Gastroesophageal sphincter (tissue), 3 donors: ENCODE measurements at regions not wholly inside any gene's neighbourhood (a gene's known extent, or its start where the extent isn't known, plus 50 kb on each side); places are given as distances from the start of the nearest gene placed in this dataset.
"Not testable (repeated sequence)": the region's sequence is repeated elsewhere in the genome, so short reads cannot be mapped to it uniquely, and the experiment has no call there.

Experiments
- CTCF ChIP-seq, 4 experiments: fragments of 200-600 bp in 2 of 4; fragments of 450-650 bp in 2 of 4; sonication (generic) in 1 of 4; IDR thresholded peaks; one replicate each; pipeline ENCODE4 v1.5.1; 2017 to 2019; ENCODE audit warnings: antibody characterized with exemption in 4 of 4, mild to moderate bottlenecking in 2 of 4, moderate library complexity in 2 of 4
- EP300 ChIP-seq: sonication (generic); formaldehyde crosslinking; IDR thresholded peaks from one replicate; pipeline ENCODE4 v1.6.1; 2017; ENCODE audit warnings: antibody characterized with exemption, mild to moderate bottlenecking
- POLR2AphosphoS5 ChIP-seq: sonication (generic); formaldehyde crosslinking; IDR thresholded peaks from one replicate; pipeline ENCODE4 v1.6.1; 2017; ENCODE audit warnings: antibody characterized with exemption

DNA sequence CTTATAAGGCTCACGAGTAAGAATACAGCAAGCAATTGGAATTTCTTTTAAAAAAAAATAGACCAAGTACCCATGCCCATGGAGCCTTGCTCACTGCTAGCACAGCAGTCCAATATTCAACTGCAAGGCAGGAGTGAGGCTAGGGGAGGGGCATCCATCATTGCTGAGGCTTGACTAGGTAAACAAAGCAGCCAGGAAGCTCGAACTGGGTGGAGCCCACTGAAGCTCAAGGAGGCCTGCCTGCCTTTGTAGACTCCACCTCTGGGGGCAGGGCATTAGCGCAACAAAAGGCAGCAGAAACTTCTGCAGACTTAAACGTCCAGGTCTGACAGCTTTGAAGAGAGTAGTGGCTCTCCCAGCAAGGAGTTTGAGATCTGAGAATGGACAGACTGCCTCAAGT, 84.0 kb upstream of the STEAP1 start:
- not testable (repeated sequence) for TF ChIP-seq EP300; CTCF (IDR thresholded peaks at IDR 0.05); POLR2AphosphoS5
